COLO668 (cell line): ENCODE measurements at regions not wholly inside any gene's neighbourhood (a gene's known extent, or its start where the extent isn't known, plus 50 kb on each side); places are given as distances from the start of the nearest gene placed in this dataset.

Source experiments
- DNase-seq: peaks from one replicate; lab custom pipeline; 2025; ENCODE audit not compliant: unreplicated experiment; lab: John Stamatoyannopoulos, UW

DNA sequence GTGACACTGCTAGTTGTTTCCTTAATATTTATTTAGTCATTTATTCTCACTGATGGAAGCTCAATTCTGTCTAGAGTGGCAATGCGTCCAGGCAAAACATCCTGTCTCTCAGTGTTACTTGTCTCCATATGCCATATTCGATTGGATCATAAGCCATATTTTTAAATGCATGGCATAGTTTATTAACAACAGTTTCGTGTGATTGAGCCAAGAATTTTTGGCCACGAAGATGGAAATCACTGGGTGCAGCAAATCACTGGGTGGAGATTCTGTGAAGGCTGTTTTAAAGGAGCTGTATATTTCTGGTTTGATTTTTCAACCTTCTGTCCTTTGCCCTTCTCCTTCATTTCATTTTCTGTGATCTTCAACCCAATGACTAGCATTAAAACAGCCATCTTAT lies 205.2 kb downstream of the JRKL start:
- DNase-seq: no peak

DNA sequence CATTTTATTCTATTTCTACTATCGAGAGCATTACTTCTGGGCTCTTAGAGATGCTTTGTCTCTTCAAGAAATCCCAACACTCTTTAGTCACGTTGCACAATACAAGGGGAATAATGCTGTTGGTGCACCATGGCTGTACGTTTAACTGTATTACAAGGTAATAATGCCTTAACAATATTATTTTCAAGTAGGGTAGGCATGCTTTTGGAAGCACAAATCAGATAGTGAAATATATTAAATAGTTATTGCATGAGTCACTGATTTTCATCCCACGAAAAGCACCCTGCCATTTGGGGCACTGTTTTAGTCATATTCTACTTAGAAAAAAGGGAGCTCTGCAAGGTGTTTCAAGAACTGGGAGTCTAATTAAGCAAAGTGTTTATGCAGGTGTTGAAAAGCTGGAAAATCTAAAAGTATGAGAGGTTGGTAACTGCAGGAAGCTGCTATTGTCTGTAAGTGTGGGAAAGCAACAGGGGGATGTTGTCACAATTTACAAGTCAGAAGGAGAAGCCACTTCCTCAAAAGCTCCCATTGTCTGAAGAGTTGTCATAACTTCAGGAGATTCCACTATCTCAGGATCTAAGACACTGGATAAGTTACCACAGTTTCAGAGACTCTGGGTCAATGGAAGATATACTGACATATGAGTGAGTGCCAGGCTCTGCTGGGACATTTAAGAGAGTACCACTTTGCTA lies 218.2 kb downstream of the JRKL start:
- no peak for DNase-seq

- no peak for DNase-seq
Observed at GRCh38 chr11:96614101-96614500, 224.3 kb downstream of the JRKL start.

GRCh38 chr11:96614846-96615245 lies 225.0 kb downstream of the JRKL start:
- no peak for DNase-seq

- no peak for DNase-seq
Observed at GRCh38 chr11:96620464-96621044, 230.7 kb downstream of the JRKL start.

DNA sequence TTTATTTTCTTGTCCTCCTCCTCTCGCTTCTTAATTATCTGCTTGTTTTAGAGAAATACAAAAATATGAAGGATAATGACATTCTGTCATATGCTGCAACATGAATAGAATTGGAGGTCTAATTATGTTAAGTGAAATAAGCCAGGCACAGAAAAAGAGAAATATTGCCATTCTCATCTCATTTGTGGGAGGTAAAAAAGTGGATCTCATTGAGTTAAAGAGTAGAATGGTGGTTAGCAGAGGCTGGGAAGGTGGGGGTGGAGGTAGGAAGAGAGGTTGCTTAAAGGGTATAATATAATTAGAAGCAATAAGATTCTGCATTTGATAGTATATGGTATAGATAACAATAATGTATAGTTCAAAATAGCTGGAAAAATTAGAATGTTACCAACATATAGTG lies 231.3 kb downstream of the JRKL start:
- no peak for DNase-seq

DNA sequence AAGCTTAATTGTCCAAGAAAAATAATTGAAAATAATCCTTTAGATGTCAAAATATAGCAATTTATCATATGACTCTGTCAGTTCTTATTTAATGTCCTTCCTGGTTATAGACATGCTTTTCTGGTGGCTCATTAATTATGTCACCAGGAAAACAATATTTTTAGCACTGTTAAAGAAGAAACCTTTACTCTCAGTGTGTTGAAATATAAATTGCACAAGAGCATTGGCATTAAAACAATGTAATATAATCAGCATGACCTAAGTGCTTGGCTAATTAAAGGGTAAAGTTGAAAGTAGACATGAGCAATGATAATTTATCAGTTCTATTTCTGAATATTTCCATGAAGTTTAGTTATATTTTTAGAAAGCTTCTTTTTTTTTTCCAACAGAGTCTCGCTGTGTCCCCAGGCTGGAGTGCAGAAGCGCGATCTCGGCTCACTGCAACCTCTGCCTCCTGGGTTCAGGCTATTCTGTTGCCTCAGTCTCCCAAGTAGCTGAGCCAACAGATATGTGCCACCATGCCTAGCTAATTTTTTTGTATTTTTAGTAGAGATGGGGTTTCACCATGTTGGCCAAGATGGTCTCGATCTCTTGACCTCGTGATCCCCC lies 232.3 kb downstream of the JRKL start:
- DNase-seq: no peak

- no peak for DNase-seq
Observed at GRCh38 chr11:96624126-96624525, 234.3 kb downstream of the JRKL start.

DNA sequence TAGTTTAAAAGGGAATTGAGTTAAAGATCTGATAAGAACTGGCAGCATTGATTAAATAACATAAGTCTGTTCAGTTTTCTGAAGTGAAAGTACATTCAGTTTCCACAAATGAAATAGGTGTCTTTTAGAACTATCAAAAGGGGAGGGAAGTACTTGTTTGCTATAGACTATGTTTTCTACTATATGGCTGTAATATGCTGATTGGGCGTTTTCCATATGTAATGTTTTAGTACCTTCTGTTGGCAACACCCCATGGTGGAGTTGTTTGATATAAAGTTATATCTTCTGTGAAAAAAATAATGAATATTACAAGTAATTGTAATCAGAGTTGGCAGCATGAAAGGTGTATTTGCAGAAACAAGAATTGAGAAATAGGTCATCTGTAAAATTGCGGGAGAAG lies 237.6 kb downstream of the JRKL start:
- DNase-seq: no peak

- no peak for DNase-seq
Observed at GRCh38 chr11:96635655-96636054, 245.8 kb downstream of the JRKL start.

DNA sequence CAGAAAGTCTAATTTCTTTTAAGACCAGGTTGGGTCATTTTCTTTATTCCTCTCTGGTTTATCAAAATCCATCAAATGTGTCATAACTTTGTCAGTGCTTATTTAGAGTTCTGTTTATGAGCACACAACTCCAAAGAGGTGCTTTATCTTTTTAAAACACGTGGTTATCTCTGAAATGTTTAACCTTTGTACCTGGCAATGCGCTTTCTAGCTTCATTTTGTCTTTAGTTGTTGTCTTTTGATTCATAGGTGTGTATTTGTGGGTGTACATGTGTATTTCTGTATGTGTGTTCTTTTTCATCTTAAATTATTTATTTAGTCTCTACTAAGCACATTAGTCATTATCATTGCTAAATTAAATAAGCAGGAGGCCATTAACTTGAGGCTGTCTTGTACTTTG lies 251.4 kb downstream of the JRKL start:
- DNase-seq: no peak

- DNase-seq: no peak
Observed at GRCh38 chr11:96642583-96642982, 252.8 kb downstream of the JRKL start.

DNA sequence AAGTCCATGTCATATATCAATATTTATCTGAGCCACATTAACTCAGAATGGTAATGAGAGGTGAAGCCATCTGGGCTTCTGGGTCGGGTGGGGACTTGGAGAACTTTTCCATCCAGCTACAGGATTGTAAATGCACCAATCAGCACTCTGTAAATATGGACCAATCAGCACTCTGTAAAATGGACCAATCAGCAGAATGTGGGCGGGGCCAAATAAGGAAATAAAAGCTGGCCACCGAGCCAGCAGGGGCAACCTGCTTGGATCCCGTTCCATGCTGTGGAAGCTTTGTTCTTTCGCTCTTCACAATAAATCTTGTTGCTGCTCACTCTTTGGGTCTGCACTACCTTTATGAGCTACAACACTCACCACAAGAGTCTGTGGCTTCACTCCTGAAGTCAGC lies 253.4 kb downstream of the JRKL start:
- DNase-seq: no peak

DNA sequence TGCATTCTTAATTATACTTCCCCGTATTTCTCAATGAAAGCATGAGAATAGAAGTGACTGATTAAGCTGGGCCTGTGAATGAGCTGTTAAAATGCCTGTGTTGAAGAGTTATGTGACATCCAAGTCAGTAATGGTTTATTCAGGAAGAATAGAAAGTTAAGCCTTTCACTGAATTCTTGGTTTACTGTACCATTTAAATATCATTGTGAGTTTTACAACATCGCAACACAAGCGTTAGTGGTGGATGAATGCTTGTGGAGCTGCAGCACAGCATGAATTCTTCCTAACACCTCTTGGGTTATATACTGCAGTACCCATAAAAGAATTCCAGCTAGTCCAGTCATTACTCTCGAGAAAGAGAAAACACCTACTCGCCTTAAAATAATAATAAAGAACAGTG lies 257.8 kb downstream of the JRKL start:
- no peak for DNase-seq

DNA sequence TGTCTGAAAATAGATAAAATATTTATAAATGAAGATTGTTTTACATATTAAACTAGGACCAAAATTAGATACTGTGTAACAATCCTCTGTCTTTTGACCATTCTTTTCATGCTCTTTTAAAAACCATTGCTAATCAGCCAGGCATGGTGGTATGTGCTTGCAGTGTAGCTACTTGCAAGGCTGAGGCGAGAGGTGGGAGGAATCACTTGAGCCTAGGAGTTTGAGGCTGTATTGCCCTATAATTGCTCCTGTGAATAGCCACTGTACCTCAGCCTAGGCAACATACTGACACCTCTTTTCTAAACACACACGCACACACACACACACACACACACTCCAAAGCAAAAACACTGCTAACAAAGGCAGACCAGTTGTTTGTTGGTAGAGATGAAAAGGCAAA lies 259.2 kb downstream of the JRKL start:
- no peak for DNase-seq

GRCh38 chr11:96652516-96652915 lies 262.7 kb downstream of the JRKL start:
- DNase-seq: no peak

- no peak for DNase-seq
Observed at GRCh38 chr11:96655474-96655873, 265.7 kb downstream of the JRKL start.

GRCh38 chr11:96658436-96658835 lies 268.6 kb downstream of the JRKL start:
- DNase-seq: no peak

- DNase-seq: no peak
Observed at GRCh38 chr11:96664110-96664509, 274.3 kb downstream of the JRKL start.

GRCh38 chr11:96680211-96681018 lies 290.6 kb downstream of the JRKL start:
- DNase-seq: no peak

GRCh38 chr11:96681019-96681716 lies 291.4 kb downstream of the JRKL start:
- DNase-seq: no peak
